ENCODE measurements at regions not wholly inside any gene's neighbourhood (a gene's known extent, or its start where the extent isn't known, plus 50 kb on each side); places are given as distances from the start of the nearest gene placed in this dataset.

GRCh38 chr9:80605129-80605528 is 1033.4 kb downstream of the TLE4 start:
- no peaks in the 10 kb centered on the region for H3K4me1 ChIP-seq (replicated peaks; ENCODE audit: insufficient read depth)
- H3K79me2 ChIP-seq (ENCODE audit: low read depth) = no peaks in the 10 kb centered on the region
- no peak overlapping the region for H3K27ac ChIP-seq
- no peaks in the 10 kb centered on the region for H3K9me2 ChIP-seq (ENCODE audit: insufficient read depth)
- no peaks in the 10 kb centered on the region for H3K36me3 ChIP-seq (ENCODE audit: low read depth)
- TF ChIP-seq CTCF (conservative IDR thresholded peaks at IDR 0.05) (peak; percentile 47; the same call in 1 of the 2 replicates), EZH2 (IDR thresholded peaks at IDR 0.05; ENCODE audit: low read depth) (no peak)
- peak in 1 of 2 experiments; percentile 37 for DNase-seq
- H2AFZ ChIP-seq = no peak overlapping the region
- CTCF ChIA-PET = no interaction called here
- no peaks in the 10 kb centered on the region for H3K9me3 ChIP-seq (ENCODE audit: insufficient read depth, low read depth)
- H3K4me2 ChIP-seq = no peak overlapping the region
- H3K4me3 ChIP-seq = no peak overlapping the region
- POLR2A ChIA-PET (ENCODE audit: unreplicated experiment) = no interaction called here
- H3F3A ChIP-seq (ENCODE audit: insufficient read depth, low read depth) = no peaks in the 10 kb centered on the region
- no peaks in the 10 kb centered on the region for H4K20me1 ChIP-seq (ENCODE audit: insufficient read depth)
- intact Hi-C loops (cut with micrococcal nuclease; ENCODE audit: unreplicated experiment) = loop anchor here (5.0 to 10.0 kb wide), 2 partner anchors 692 to 1080 kb away; partner anchors contain the start of gene TLE1
- BruUV-seq (replicated peaks) = no TSS peak
- no peaks in the 10 kb centered on the region for H3K27me3 ChIP-seq (ENCODE audit: insufficient read depth, low read depth)

GRCh38 chr9:80602291-80602690 is 1030.5 kb downstream of the TLE4 start:
- CTCF ChIA-PET = no interaction called here
- H3K9me2 ChIP-seq (ENCODE audit: insufficient read depth) = no peaks in the 10 kb centered on the region
- no peak for DNase-seq

GRCh38 chr9:80596579-80596978 is 1024.8 kb downstream of the TLE4 start:
- Histone ChIP-seq H3K9me2 (ENCODE audit: insufficient read depth) (peaks cover 4% of the 10 kb centered on the region; the same call in 1 of the 2 replicates), H3F3A (ENCODE audit: insufficient read depth, low read depth) (no peaks in the 10 kb centered on the region), H4K20me1 (ENCODE audit: insufficient read depth) (no peaks in the 10 kb centered on the region), H3K9me3 (ENCODE audit: insufficient read depth, low read depth) (no peaks in the 10 kb centered on the region), H3K4me2 (no peak overlapping the region), H3K27me3 (ENCODE audit: insufficient read depth, low read depth) (no peaks in the 10 kb centered on the region), H3K27ac (no peak overlapping the region), H2AFZ (no peak overlapping the region), H3K79me2 (ENCODE audit: low read depth) (no peaks in the 10 kb centered on the region), H3K4me3 (no peak overlapping the region), H3K36me3 (ENCODE audit: low read depth) (no peaks in the 10 kb centered on the region), H3K4me1 (replicated peaks; ENCODE audit: insufficient read depth) (no peaks in the 10 kb centered on the region)
- DNase-seq = no peak
- TF ChIP-seq CTCF (conservative IDR thresholded peaks at IDR 0.05) = no peak
- TF ChIP-seq EZH2 (IDR thresholded peaks at IDR 0.05; ENCODE audit: low read depth) = no peak
- BruUV-seq (replicated peaks) = no TSS peak
- intact Hi-C loops (cut with micrococcal nuclease; ENCODE audit: unreplicated experiment) = no loop called here
- CTCF ChIA-PET = no interaction called here
- POLR2A ChIA-PET (ENCODE audit: unreplicated experiment) = no interaction called here

More at GRCh38 chr9:80602291-80602690, 1030.5 kb downstream of the TLE4 start:
- Histone ChIP-seq H3K27ac (no peak overlapping the region), H3K9me3 (ENCODE audit: insufficient read depth, low read depth) (no peaks in the 10 kb centered on the region), H2AFZ (no peak overlapping the region), H3K4me1 (replicated peaks; ENCODE audit: insufficient read depth) (no peaks in the 10 kb centered on the region), H3K4me2 (no peak overlapping the region), H3K27me3 (ENCODE audit: insufficient read depth, low read depth) (no peaks in the 10 kb centered on the region), H3K4me3 (no peak overlapping the region), H3K79me2 (ENCODE audit: low read depth) (no peaks in the 10 kb centered on the region), H3F3A (ENCODE audit: insufficient read depth, low read depth) (no peaks in the 10 kb centered on the region), H3K36me3 (ENCODE audit: low read depth) (no peaks in the 10 kb centered on the region), H4K20me1 (ENCODE audit: insufficient read depth) (no peaks in the 10 kb centered on the region)
- no TSS peak for BruUV-seq (replicated peaks)
- intact Hi-C loops (cut with micrococcal nuclease; ENCODE audit: unreplicated experiment) = loop anchor here (10.0 kb wide), 1 partner anchor 1083 kb away; the partner anchor contains the start of gene TLE1
- POLR2A ChIA-PET (ENCODE audit: unreplicated experiment) = no interaction called here
- no peak for TF ChIP-seq CTCF (conservative IDR thresholded peaks at IDR 0.05)
- no peak for TF ChIP-seq EZH2 (IDR thresholded peaks at IDR 0.05; ENCODE audit: low read depth)
